ENCODE measurements at regions not wholly inside any gene's neighbourhood (a gene's known extent, or its start where the extent isn't known, plus 50 kb on each side); places are given as distances from the start of the nearest gene placed in this dataset.
"Not testable (repeated sequence)": the region's sequence is repeated elsewhere in the genome, so short reads cannot be mapped to it uniquely, and the experiment has no call there.

DNA sequence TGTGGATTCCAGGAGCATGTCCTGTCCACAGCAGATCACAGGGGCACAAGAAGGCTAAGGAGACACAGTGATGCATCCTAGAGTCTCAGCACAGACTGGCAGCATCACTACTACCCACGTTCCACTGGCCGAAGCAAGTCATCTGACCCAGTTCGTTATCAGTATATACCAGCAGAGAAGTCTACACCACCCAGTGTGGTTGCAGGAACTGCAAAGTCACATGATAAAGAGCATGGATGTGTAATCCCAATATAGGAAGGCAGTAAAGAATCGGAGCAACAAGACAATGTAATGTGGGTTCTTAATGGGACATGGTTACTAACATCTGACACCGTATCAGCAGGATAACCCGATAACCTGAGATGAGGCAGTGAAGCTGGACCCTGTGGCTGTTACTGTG lies 246.6 kb downstream of the RRAGC start:
- DNase-seq (ENCODE audit: low read depth, low spot score) = no peak

DNA sequence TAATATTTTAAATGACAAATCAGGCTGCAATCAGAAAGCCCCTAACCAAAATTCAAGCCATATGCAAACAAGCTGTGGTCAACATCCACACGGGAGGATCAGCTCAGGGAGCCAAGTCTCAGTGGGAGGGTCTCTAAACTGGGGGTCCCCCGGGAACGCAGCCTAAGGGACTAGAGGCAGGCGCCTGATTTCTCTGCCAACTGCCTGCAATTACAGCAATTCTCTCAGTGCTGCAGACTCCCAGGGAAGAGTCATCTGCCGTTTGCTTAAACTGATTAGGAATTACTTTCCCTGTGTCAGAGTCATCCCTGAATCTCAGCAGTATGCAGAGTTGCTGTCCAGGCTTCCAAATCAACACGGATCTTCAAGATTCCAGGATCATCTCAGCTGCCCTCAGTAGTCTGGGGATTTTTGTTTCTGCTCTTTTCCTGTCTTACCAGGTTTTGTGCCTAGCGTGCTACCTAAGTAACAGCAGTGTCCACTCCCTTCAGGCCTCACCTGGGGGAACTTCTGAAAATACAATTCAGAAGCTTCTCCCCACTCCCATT lies 247.8 kb downstream of the RRAGC start:
- no peak for DNase-seq (ENCODE audit: low read depth, low spot score)

DNA sequence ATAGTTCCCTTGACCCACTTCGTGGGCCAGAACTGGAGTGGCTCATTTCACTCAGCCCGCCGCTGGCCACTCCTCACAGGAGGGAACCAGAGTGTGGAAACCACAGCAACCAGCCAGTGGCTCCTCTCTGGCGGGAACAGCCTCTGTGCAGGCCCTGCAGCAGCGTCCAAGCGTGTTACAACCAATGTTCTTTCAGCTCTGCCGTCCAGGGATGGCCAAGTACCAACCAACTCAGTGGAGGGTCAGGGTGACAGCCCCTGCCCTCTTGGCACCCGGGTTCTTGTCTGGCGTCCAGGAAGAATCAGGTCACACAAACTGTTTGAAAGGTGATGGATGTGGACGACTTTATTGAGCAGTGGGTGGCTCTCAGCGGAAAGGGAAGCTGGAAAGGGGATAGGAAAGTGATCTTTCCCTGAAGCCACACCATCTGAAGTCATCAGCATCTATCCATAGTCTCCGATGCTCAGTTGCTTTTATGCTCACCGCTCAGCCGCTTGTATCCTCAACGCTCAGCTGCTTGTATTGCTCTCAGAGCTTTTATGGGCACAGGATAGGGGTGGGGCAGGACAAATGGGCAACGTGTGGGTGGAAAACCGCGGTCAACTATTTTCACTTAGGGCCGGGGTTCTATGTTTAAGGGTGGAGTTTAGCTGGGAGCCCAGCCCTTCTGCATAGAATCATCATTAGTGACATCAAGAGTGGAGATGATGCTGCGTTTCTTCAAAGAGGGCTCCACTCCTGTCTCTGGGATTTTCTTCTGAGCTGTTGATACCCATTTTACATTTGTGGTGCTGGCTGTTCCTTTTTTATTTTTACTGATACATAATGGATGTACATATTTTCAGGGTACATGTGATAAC lies 250.2 kb downstream of the RRAGC start:
- no peak for DNase-seq (ENCODE audit: low read depth, low spot score)

DNA sequence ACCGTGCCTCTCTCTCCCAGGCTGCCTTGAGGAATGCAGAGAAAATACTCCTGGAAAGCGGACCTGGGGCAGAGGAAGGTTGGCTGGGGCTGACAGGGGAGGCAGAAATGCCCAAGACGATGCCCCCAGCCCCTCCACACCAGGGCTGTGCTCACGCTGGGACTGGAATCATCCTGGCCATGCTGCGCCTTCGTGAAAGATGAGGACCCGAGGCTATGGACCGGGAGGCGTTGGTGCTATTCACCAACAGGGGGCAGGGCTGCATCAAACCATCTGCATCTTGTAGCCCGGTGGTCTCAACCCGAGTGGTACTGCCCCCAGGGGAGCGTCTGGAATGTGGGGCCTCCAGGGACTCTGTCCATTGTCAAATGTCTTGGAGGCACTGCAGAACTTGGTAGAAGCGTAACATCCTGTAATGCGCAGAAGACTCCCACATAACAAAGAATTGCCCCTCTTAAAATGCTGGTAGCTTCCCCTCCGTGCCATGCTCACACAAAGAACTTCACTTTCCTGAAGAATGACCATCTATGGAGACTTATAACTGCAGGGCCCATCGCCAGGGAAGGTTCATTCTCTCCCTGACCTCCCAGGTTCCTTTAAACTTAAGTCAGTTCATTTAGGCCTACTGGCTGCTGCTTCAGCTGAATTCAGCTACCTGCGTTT lies 251.2 kb downstream of the RRAGC start:
- no peak for DNase-seq (ENCODE audit: low read depth, low spot score)

DNA sequence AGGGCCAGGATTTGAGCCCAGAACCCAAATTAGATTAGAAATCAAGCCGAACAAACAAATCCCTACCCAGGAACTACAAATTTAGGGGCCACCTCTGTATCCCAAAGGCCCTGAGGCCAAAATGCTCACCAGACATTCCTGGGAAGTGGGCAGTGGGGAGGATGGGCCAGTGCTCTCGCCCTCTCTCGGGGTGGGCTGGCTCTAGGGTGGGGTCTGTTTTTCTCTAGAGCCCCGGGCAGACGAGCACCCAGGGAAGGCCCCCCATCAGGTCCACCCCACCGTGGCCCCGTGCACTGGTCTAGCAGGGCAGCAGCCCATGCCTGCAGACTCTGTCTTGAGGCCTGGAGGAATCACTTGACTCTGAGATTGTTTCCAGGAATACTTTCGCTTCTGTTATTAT lies 252.0 kb downstream of the RRAGC start:
- DNase-seq (ENCODE audit: low read depth, low spot score) = no peak

DNA sequence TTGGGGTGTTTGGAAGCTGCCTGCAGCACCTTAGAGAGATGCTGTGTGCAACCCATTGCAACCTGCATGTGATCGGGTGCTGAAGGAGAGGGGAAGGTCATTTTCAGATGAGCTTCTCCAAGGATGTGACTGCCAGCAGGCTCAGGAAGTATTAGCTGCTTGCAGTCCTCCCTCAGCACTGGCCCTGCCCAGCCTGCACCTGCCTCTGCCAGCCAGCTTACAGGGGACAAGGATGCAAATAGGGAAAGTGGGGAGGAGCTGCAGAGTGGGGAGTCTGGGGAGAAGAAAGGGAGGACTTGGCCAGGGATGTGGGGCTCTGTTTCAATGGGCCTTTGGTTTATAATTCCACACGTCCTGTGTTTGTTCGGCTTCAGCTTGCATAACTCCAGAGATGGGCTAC lies 254.5 kb downstream of the RRAGC start:
- DNase-seq (ENCODE audit: low read depth, low spot score) = no peak

DNA sequence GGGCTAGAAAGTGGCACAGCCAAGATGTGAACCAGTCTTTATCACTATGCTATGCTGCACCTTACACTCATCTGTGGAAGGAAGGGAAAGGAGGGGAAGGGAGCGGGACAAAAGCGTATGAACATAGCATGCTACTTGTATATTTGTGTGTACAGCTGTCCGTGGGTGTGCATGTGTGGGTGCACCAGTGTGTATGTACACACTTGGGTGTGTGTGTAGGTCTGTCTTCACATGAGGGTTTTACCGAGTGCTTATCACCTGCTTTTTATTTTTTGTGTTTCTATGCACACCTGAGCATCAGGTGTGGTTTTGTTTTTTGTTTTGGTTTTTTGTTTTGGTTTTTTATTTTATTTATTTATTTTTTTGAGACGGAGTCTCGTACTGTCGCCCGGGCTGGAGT lies 255.7 kb downstream of the RRAGC start:
- no peak for DNase-seq (ENCODE audit: low read depth, low spot score)

DNA sequence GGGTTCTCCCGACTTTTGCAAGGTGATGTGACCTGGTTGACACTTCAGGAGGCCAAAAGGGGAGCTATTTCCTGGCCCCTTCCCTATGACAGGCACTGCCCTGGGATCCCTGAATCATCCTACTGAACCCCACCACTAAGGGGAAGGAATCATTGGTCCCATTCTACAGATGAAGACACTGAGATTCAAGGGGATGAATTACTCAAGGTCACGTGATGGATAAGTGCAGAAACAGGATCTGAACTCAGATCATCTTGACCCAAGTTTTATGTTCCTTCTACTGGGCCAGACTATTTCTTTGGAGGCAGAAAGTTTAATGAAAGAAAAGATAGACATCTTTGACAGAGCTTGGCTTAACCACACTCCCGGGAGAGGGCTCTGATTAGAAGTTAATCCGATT lies 258.7 kb downstream of the RRAGC start:
- no peak for DNase-seq (ENCODE audit: low read depth, low spot score)

DNA sequence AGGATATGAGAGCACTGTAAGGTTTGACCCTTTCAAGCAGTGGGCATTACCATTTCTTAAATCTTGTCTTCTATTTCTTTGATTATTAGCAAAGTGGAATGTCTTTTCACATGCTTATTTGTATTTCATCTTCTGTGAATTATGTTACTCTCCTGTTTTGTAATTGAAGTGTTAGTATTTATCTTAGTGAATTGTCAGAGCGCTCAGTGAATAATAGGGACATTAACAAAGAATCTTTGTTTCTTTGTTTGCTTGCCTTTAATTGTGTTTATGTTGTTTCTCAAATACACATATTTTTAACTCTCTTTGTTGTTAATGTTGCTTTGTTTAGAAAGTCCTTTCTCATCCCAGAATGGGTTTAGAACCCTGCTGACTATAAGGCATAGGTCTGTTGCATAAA lies 259.3 kb downstream of the RRAGC start:
- no peak for DNase-seq (ENCODE audit: low read depth, low spot score)

DNA sequence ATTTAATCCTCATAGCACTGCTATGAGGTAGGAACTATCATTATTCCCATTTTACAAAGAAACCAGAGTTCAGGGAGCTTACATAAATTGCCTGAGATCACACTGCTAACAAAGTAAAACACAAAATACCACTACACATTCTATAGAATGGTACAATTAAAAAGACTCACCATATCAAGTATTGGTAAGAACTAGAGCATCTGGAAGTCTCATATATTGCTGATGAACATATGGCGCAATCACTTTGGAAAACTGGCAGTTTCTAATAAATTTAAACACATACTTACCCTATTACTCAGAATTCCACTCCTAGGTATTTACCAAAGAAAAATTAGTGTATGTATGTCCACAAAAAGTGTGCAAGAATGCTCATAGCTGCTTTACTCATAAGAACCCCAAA lies 261.5 kb downstream of the RRAGC start:
- no peak for DNase-seq (ENCODE audit: low read depth, low spot score)

DNA sequence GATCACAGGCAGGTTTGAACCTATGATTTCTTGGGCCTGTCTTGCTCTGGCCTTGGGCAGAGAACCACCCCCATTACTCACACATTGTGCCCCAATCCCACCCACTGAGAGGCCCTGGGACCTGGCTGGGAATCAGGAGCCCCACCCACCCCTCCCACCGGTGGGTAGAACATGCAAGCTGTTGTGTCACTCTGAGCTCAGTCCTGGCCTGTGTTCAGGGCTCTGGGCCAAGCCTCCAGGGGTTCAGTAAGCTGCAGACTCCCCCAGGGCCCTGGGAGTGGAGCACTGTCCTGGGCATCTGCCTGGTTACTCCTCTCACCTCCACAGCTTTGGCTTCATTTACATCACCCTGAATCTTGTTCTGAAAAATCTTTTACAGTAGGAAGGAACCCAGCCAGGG lies 270.5 kb downstream of the RRAGC start:
- no peak for DNase-seq (ENCODE audit: low read depth, low spot score)

DNA sequence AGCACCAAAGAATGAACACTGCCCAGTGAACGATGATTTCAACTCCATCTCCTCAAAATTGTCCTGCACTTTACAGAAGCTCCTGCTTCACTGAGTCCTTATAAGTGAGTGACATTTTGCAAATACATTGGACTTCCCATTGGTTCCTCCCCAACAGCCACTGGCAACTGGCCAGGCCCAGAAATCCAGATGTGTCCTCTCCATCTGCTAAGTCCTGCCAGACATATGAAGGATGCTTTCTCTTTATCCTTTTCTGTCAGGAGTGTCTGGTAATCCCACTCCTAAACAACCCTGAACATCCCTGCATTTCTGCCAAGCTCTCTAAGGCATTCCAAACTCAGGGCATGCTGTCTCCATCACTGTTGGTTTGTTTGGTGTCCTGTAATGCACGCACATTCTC lies 271.8 kb downstream of the RRAGC start:
- no peak for DNase-seq (ENCODE audit: low read depth, low spot score)

DNA sequence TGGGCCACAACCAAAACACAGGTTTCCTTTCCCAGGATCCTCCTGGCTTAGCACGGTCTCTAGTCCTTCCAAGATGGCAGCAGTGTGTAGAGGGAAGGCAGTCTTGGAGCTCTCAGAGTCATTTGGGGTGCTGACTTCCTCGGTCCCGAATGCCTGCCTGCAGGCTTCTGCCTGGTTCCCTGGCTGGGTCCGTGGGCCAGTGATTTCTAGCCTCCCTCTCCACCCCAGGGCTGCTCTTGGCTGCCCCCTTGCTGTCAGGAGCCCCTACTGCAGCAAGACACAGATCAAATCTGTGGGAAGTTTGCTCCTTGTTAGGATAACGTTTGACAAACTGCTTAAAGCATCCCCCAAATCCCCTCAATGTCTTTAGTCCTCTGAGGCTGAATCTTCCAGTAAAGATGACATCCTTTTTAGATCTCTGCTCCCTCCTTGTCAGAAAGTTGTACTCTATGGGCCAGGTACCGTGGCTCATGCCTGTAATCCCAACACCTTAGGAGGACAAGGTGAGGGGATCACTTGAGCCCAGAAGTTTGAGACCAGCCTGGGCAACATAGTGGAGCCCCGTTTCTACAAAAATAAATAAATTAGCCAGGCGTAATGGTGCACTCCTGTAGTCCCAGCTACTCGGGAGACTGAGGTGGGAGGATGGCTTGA lies 272.5 kb downstream of the RRAGC start:
- no peak for DNase-seq (ENCODE audit: low read depth, low spot score)

DNA sequence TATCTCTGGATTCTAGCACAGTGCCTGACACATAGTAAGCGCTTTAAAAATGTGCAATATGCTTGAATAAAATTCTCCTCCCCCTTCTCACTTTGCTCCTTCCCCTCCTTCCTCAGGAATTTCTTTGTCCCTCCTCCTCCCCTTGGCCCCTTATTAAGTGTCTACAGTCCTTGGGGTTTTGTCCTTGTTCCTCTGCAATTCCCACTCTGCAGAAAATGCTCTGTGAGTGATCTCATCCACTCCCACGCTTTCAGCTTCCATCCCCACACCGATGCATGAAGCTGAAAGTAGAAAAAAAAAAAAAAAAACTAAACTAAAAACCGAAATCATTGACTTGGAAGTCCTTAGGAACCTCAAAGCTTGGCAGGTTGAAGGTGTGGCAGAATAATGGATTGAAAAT lies 273.6 kb downstream of the RRAGC start:
- no peak for DNase-seq (ENCODE audit: low read depth, low spot score)

DNA sequence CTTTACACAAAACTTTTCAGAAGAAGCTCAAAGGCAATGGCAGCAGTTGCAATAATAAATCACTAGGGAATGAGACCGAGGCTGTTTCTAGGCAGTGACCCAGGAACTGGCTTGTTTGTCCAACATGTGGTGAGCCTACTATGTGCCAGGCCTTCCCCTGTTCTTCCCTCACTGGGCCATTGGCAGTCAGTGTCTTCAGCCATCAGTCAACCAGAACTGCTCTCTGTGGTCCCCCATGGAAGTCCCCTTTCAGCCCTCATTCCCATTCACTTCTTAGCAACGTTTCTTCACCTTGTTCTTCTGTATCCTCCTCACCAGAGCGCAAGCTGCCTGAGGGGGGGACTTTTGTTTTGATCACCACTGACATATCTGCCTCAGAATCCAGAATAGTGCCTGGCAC lies 274.1 kb downstream of the RRAGC start:
- no peak for DNase-seq (ENCODE audit: low read depth, low spot score)

DNA sequence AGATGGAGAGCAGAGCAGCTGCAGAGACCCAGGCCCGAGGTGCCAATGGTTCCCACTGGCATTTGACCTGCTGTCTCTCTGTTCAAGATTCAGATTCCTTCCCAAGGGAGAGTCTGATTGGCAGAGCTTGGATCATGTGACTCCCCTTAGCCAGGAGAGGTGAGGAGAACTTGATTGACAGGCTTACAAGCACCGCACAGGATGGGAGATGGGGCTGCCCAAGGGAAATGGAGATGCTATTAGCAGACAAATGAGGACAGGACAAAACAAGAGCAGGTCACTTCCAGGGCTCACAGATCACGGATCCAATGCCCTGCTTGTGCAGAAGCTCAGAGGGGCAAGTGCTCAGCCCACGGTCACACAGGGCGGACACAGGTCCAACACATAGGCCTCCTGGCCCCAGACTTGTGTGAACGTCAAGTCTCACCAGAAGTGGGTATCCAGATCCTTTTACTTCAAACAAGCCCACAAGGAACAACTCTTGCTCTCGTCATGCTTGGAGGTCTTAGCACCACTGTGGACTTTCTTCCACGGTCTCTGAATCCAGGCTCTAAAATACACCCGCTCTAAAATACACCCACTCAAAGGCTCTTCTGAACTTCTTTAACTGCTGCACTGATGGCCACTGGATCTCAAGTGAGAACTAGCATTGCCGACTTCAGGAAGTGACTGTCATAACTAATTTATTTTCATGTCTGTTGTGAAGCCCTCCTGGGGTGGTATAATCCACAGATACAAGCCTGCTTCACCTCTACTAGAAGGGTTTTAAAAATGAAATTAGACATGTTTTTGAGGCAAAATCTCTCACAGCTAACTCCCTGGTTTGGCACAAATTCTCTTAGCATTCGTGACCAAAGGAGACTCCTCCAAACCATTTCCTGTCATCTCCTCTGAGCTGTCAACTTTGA lies 274.9 kb downstream of the RRAGC start:
- no peak for DNase-seq (ENCODE audit: low read depth, low spot score)

DNA sequence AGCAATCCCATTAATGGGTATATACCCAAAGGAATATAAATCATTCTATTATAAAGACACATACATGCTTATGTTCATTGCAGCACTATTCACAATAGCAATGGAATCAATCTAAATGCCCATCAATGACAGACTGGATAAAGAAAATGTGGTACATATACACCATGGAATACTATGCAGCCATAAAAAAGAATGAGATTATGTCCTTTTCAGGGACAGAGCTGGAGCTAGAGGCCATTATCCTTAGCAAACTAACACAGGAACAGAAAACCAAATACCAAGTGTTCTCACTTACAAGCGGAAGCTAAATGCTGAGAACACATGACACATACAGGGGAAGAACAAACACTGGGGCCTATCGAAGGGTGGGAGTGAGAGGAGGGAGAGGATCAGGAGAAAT lies 276.3 kb downstream of the RRAGC start:
- DNase-seq (ENCODE audit: low read depth, low spot score) = not testable (repeated sequence)

DNA sequence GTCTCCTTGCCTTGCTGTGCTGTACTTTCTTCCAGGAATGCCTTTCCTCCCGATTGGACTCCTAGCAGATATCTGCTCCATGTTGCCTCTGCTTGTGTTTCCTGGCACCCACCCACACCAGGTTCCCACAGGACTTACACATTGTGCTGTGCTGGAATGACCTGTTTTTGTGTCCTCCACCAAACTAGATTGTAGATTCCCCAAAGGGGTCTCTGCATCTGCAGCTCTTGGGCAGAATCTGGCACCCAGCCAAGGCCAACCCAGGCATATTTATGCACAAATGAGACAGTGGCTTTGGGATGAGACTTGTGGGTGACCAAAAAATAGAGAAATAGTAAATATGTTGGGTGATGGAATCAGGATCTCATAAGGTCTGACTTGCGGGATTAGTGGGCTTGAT lies 278.2 kb downstream of the RRAGC start:
- no peak for DNase-seq (ENCODE audit: low read depth, low spot score)

DNA sequence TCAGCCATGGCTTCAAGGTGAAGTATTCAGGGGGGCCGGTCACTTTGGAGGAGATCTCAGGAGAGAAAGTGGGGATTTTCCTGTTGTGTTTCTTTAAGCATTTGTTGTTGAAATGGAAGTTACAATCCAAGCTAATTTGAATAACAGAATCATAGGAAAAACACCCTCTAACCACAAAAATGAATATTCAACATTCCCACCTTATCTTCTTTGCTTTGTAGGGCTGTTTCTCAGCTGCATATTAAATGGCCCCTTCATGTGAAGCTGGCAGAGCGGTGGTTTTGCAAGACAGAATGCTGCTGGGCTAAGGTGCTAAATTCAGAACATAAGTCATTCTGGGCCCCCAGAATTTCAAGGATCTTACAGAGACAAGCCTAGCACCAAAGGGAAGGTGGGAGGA lies 279.0 kb downstream of the RRAGC start:
- DNase-seq (ENCODE audit: low read depth, low spot score) = no peak

DNA sequence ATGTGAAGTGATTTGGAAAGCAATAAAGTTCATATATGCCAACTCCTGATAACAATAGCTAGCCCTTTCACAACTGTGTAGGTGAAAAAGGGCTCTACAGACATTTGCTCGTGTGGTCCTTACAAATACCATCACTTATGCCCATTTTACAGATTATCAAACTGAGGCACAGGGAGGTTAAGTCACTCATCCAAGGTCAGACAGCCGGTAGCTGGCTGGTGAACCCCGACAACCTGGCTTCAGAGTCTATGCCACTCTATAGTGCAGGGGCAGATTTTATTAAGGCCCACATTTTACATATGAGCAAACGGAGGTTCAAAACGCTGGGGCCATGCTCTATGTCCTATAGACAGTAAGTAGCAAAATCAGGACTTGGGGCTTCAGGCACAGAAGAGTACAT lies 280.5 kb downstream of the RRAGC start:
- DNase-seq (ENCODE audit: low read depth, low spot score) = no peak

DNA sequence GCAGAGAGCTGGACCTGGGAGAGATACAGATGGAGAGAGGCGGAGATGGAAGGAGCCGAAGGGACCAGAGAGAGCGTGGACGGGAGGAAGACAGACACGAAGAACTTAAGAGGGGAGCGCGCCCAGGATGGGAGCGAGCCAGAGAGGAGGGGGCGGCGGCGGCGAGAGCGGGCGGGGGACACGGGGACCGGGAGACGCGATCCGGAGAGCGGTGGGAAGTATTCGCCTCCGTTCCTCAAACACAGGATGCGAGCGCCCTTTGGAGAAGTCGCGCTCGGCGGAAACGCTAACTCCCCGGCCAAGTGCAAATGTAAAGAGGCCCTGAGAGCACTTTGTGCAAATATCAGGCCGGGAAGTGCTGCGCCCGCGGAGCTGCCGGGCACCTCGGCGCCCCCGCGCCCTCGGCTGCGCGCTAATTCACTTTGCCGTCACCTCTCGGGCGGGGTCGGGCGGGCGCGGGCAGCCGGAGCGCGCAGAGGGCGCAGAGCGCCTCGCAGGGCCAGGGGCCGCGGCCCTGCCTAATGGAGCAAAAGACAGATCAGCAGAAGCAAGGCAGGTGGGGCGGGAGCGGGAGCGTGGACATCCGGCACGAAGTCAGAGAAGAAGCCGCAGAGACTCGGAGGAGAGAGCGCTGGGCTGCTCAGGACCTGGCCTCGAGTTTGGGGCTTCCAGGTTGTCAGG lies 281.2 kb downstream of the RRAGC start:
- DNase-seq (ENCODE audit: low read depth, low spot score) = no peak

Measured in brain pericyte (primary cell).